GM18511 (cell line): ENCODE measurements at regions not wholly inside any gene's neighbourhood (a gene's known extent, or its start where the extent isn't known, plus 50 kb on each side); places are given as distances from the start of the nearest gene placed in this dataset.
A peak's percentile ranks its signal among the peaks of the same experiment; 100 is the strongest.
"Not testable (repeated sequence)": the region's sequence is repeated elsewhere in the genome, so short reads cannot be mapped to it uniquely, and the experiment has no call there.

ENCODE experiments used
- ATAC-seq: cut with Tn5 transposase; IDR thresholded peaks from one replicate; pipeline ENCODE4 v1.9.1; 2021; ENCODE audit warnings: mild to moderate bottlenecking, moderate library complexity; ENCODE audit not compliant: unreplicated experiment

- no peak for ATAC-seq
Observed at GRCh38 chrX:11836284-11836683, 78.2 kb downstream of the MSL3 start.

- ATAC-seq, result no peak
Observed at GRCh38 chrX:11837437-11837836, 79.4 kb downstream of the MSL3 start.

GRCh38 chrX:11864171-11864570, 106.1 kb downstream of the MSL3 start:
- no peak for ATAC-seq

- ATAC-seq, result peak; percentile 75
Observed at GRCh38 chrX:11867610-11868345, 109.7 kb downstream of the MSL3 start.

GRCh38 chrX:11870789-11871188, 112.8 kb downstream of the MSL3 start:
- no peak for ATAC-seq

GRCh38 chrX:11881485-11882170, 123.6 kb downstream of the MSL3 start:
- ATAC-seq, result no peak

- ATAC-seq, result no peak
Observed at GRCh38 chrX:11886745-11887144, 128.7 kb downstream of the MSL3 start.

- ATAC-seq, result no peak
Observed at GRCh38 chrX:11887175-11887574, 129.1 kb downstream of the MSL3 start.

GRCh38 chrX:11888421-11888820, 130.4 kb downstream of the MSL3 start:
- no peak for ATAC-seq

GRCh38 chrX:11889791-11890190, 131.8 kb downstream of the MSL3 start:
- no peak for ATAC-seq

- no peak for ATAC-seq
Observed at GRCh38 chrX:11890836-11891514, 132.9 kb downstream of the MSL3 start.

- no peak for ATAC-seq
Observed at GRCh38 chrX:11893933-11894710, 136.1 kb downstream of the MSL3 start.

- no peak for ATAC-seq
Observed at GRCh38 chrX:11899091-11899490, 141.1 kb downstream of the MSL3 start.

- not testable (repeated sequence) for ATAC-seq
Observed at GRCh38 chrX:11905933-11906332, 147.9 kb downstream of the MSL3 start.

GRCh38 chrX:11908371-11908770, 150.3 kb downstream of the MSL3 start:
- peak; percentile 97 for ATAC-seq

GRCh38 chrX:11913001-11913400, 155.0 kb downstream of the MSL3 start:
- ATAC-seq, result no peak

- no peak for ATAC-seq
Observed at GRCh38 chrX:11929476-11929875, 171.4 kb downstream of the MSL3 start.

- no peak for ATAC-seq
Observed at GRCh38 chrX:11932423-11932822, 174.4 kb downstream of the MSL3 start.

- no peak for ATAC-seq
Observed at GRCh38 chrX:11934089-11934488, 176.1 kb downstream of the MSL3 start.

GRCh38 chrX:11941571-11941970, 183.5 kb downstream of the MSL3 start:
- ATAC-seq, result no peak

- ATAC-seq, result peak; percentile 59
Observed at GRCh38 chrX:11944501-11944900, 186.5 kb downstream of the MSL3 start.
